Neural cell (in vitro differentiated cells): ENCODE measurements at regions not wholly inside any gene's neighbourhood (a gene's known extent, or its start where the extent isn't known, plus 50 kb on each side); places are given as distances from the start of the nearest gene placed in this dataset.

ENCODE experiments used
- H2AFZ ChIP-seq: fragments of 200-600, 300-800 bp; sonication (generic), shearing (Covaris generic); 2 replicates; pipeline ENCODE4 v1.6.0; 2014; ENCODE audit warnings: low read depth, mild to moderate bottlenecking, antibody characterized with exemption, low read length, moderate library complexity
- H3F3A ChIP-seq: fragments of 200-600 bp; shearing (Covaris generic); 2 replicates; pipeline ENCODE4 v1.6.1; 2016; ENCODE audit warnings: mild to moderate bottlenecking, moderate library complexity, mixed read lengths, antibody characterized with exemption, low read length; ENCODE audit not compliant: insufficient read depth, poor library complexity, severe bottlenecking
- H3K27ac ChIP-seq: fragments of 200-600, 300-800 bp; sonication (generic), shearing (Covaris generic); 2 replicates; pipeline ENCODE4 v1.5.1; 2014; ENCODE audit warnings: mild to moderate bottlenecking, low read length, moderate library complexity
- H3K27me3 ChIP-seq: fragments of 300-800, 200-600 bp; sonication (generic), shearing (Covaris generic); 2 replicates; pipeline ENCODE4 v1.6.0; 2014; ENCODE audit warnings: mild to moderate bottlenecking, low read depth, low read length, moderate library complexity; ENCODE audit not compliant: insufficient read depth
- H3K36me3 ChIP-seq: fragments of 300-800, 200-600 bp; sonication (generic), shearing (Covaris generic); 2 replicates; pipeline ENCODE4 v1.5.1; 2014; ENCODE audit warnings: mild to moderate bottlenecking, antibody characterized with exemption, low read length, moderate library complexity; ENCODE audit not compliant: insufficient read depth
- H3K4me2 ChIP-seq: fragments of 300-800, 200-600 bp; sonication (generic), shearing (Covaris generic); 2 replicates; pipeline ENCODE4 v1.6.0; 2014; ENCODE audit warnings: mild to moderate bottlenecking, low read length
- H3K4me3 ChIP-seq: fragments of 300-800, 200-600 bp; sonication (generic), shearing (Covaris generic); 2 replicates; pipeline ENCODE4 v1.5.1; 2014; ENCODE audit warnings: mild to moderate bottlenecking, low read length, moderate library complexity
- H3K79me2 ChIP-seq: fragments of 200-600 bp; shearing (Covaris generic); replicated peaks from 2 replicates; pipeline ENCODE4 v1.6.0; 2014; ENCODE audit warnings: mild to moderate bottlenecking, low read length, moderate library complexity; ENCODE audit not compliant: insufficient read depth
- H3K9ac ChIP-seq: fragments of 300-800, 200-600 bp; sonication (generic), shearing (Covaris generic); 2 replicates; pipeline ENCODE4 v1.6.1; 2016; ENCODE audit warnings: mild to moderate bottlenecking, low read length, mixed read lengths
- H3K9me2 ChIP-seq: fragments of 200-600 bp; shearing (Covaris generic); 2 replicates; pipeline ENCODE4 v1.6.1; 2016; ENCODE audit warnings: mild to moderate bottlenecking, low read length, mixed read lengths; ENCODE audit not compliant: insufficient read depth
- H3K9me3 ChIP-seq: fragments of 200-600, 300-800 bp; sonication (generic), shearing (Covaris generic); 2 replicates; pipeline ENCODE4 v1.6.1; 2016; ENCODE audit warnings: mild to moderate bottlenecking, mixed run types, low read length, moderate library complexity, mixed read lengths
- H4K20me1 ChIP-seq: fragments of 200-600 bp; shearing (Covaris generic); 2 replicates; pipeline ENCODE4 v1.6.1; 2016; ENCODE audit warnings: mild to moderate bottlenecking, mixed run types; ENCODE audit not compliant: insufficient read depth
- CTCF ChIP-seq: fragments of 450-650 bp; IDR thresholded peaks from 2 replicates; pipeline ENCODE4 v1.5.1; 2014; ENCODE audit warnings: antibody characterized with exemption, mild to moderate bottlenecking, moderate library complexity; ENCODE audit not compliant: poor library complexity, severe bottlenecking
- EP300 ChIP-seq: fragments of 450-650 bp; conservative IDR thresholded peaks from 2 replicates; pipeline ENCODE4 v1.6.1; 2014; ENCODE audit warnings: antibody characterized with exemption, mild to moderate bottlenecking, moderate library complexity; ENCODE audit not compliant: poor library complexity, severe bottlenecking
- EZH2 ChIP-seq: fragments of 200-600, 300-800 bp; shearing (Covaris generic), sonication (generic); IDR thresholded peaks from 2 replicates; pipeline ENCODE4 v1.6.1; 2014; ENCODE audit warnings: antibody characterized with exemption, low read length, borderline replicate concordance, mild to moderate bottlenecking; ENCODE audit not compliant: insufficient read depth, poor library complexity, severe bottlenecking
- MXI1 ChIP-seq: fragments of 450-650 bp; conservative IDR thresholded peaks from 2 replicates; pipeline ENCODE4 v1.6.1; 2014; ENCODE audit warnings: antibody characterized with exemption, mild to moderate bottlenecking; ENCODE audit not compliant: poor library complexity, severe bottlenecking
- POLR2AphosphoS5 ChIP-seq: IDR thresholded peaks from 2 replicates; pipeline ENCODE4 v1.6.1; 2012
- RAD21 ChIP-seq: fragments of 450-650 bp; conservative IDR thresholded peaks from 2 replicates; pipeline ENCODE4 v1.6.1; 2014; ENCODE audit warnings: antibody characterized with exemption, mild to moderate bottlenecking, moderate library complexity
- REST ChIP-seq: IDR thresholded peaks from 2 replicates; pipeline ENCODE4 v1.6.1; 2012; ENCODE audit warnings: borderline replicate concordance
- SMC3 ChIP-seq: fragments of 450-650 bp; conservative IDR thresholded peaks from 2 replicates; pipeline ENCODE4 v1.6.1; 2014; ENCODE audit warnings: antibody characterized with exemption, mild to moderate bottlenecking, moderate library complexity; ENCODE audit not compliant: poor library complexity
- TAF1 ChIP-seq: IDR thresholded peaks from 2 replicates; pipeline ENCODE4 v1.6.1; 2012; ENCODE audit warnings: low read depth

- Histone ChIP-seq H2AFZ (no peak overlapping the region), H4K20me1 (no peaks in the 10 kb centered on the region), H3K4me3 (no peak overlapping the region), H3K9me3 (no peaks in the 10 kb centered on the region), H3K9me2 (no peaks in the 10 kb centered on the region), H3K27me3 (no peaks in the 10 kb centered on the region), H3K4me2 (no peak overlapping the region), H3K79me2 (no peaks in the 10 kb centered on the region), H3K27ac (no peak overlapping the region), H3K9ac (no peak overlapping the region), H3F3A (no peaks in the 10 kb centered on the region), H3K36me3 (no peaks in the 10 kb centered on the region)
- no peak for TF ChIP-seq POLR2AphosphoS5
Measured at GRCh38 chr6:138719011-138719635, 54.4 kb upstream of the CCDC28A start.

- no peak overlapping the region for H3K27ac ChIP-seq
- H3K79me2 ChIP-seq = no peaks in the 10 kb centered on the region
- H2AFZ ChIP-seq = no peak overlapping the region
- H4K20me1 ChIP-seq = no peaks in the 10 kb centered on the region
- no peaks in the 10 kb centered on the region for H3F3A ChIP-seq
- no peaks in the 10 kb centered on the region for H3K27me3 ChIP-seq
- TF ChIP-seq RAD21 (no peak), SMC3 (no peak), EZH2 (no peak), EP300 (no peak), MXI1 (no peak)
- no peaks in the 10 kb centered on the region for H3K9me3 ChIP-seq
- no peaks in the 10 kb centered on the region for H3K9me2 ChIP-seq
- H3K4me3 ChIP-seq = no peak overlapping the region
- H3K9ac ChIP-seq = no peak overlapping the region
- H3K36me3 ChIP-seq = no peaks in the 10 kb centered on the region
- no peak overlapping the region for H3K4me2 ChIP-seq
Measured at GRCh38 chr6:138719744-138720143, 53.8 kb upstream of the CCDC28A start.

- no peak overlapping the region for H3K4me2 ChIP-seq
- H3K9me3 ChIP-seq = no peaks in the 10 kb centered on the region
- H4K20me1 ChIP-seq = no peaks in the 10 kb centered on the region
- no peaks in the 10 kb centered on the region for H3K79me2 ChIP-seq
- no peak for TF ChIP-seq MXI1
- TF ChIP-seq REST = no peak
- TF ChIP-seq POLR2AphosphoS5 = no peak
- no peak for TF ChIP-seq TAF1
- no peak for TF ChIP-seq EP300
- no peak for TF ChIP-seq SMC3
- TF ChIP-seq CTCF = no peak
- no peak for TF ChIP-seq RAD21
- TF ChIP-seq EZH2 = no peak
- no peaks in the 10 kb centered on the region for H3K9me2 ChIP-seq
- no peak overlapping the region for H2AFZ ChIP-seq
- no peaks in the 10 kb centered on the region for H3F3A ChIP-seq
- H3K27ac ChIP-seq = no peak overlapping the region
- H3K4me3 ChIP-seq = no peak overlapping the region
- H3K36me3 ChIP-seq = no peaks in the 10 kb centered on the region
- H3K27me3 ChIP-seq = no peaks in the 10 kb centered on the region
- no peak overlapping the region for H3K9ac ChIP-seq
Measured at GRCh38 chr6:138722425-138723371, 50.9 kb upstream of the CCDC28A start.
